Umbilical cord (tissue), 1 donor: ENCODE measurements at regions not wholly inside any gene's neighbourhood (a gene's known extent, or its start where the extent isn't known, plus 50 kb on each side); places are given as distances from the start of the nearest gene placed in this dataset.
"Not testable (repeated sequence)": the region's sequence is repeated elsewhere in the genome, so short reads cannot be mapped to it uniquely, and the experiment has no call there.

Experiments
- DNase-seq: peaks from one replicate; pipeline ENCODE4 v3.0.0-alpha.2; 2015; ENCODE audit warnings: low spot score

GRCh38 chr4:81724925-81725329, 253.2 kb upstream of the RASGEF1B start:
- DNase-seq = no peak

GRCh38 chr4:81723927-81724587, 252.3 kb upstream of the RASGEF1B start:
- no peak for DNase-seq

GRCh38 chr4:81723019-81723884, 251.5 kb upstream of the RASGEF1B start:
- DNase-seq = peak; percentile 67

- DNase-seq = peak; percentile 45
Observed at GRCh38 chr4:81722290-81722851, 250.7 kb upstream of the RASGEF1B start.

GRCh38 chr4:81715757-81716156, 244.1 kb upstream of the RASGEF1B start:
- no peak for DNase-seq

GRCh38 chr4:81715357-81715756, 243.7 kb upstream of the RASGEF1B start:
- DNase-seq = not testable (repeated sequence)

GRCh38 chr4:81714291-81714690, 242.6 kb upstream of the RASGEF1B start:
- DNase-seq = no peak

- no peak for DNase-seq
Observed at GRCh38 chr4:81712714-81713113, 241.0 kb upstream of the RASGEF1B start.

- DNase-seq = peak; percentile 70
Observed at GRCh38 chr4:81704461-81704860, 232.8 kb upstream of the RASGEF1B start.

GRCh38 chr4:81700189-81700588, 228.5 kb upstream of the RASGEF1B start:
- DNase-seq = no peak

- DNase-seq = no peak
Observed at GRCh38 chr4:81698538-81699296, 227.0 kb upstream of the RASGEF1B start.

- DNase-seq = no peak
Observed at GRCh38 chr4:81694176-81694913, 222.6 kb upstream of the RASGEF1B start.

GRCh38 chr4:81690871-81691270, 219.2 kb upstream of the RASGEF1B start:
- no peak for DNase-seq

GRCh38 chr4:81688085-81688484, 216.4 kb upstream of the RASGEF1B start:
- DNase-seq = peak; percentile 35

GRCh38 chr4:81687471-81687870, 215.8 kb upstream of the RASGEF1B start:
- DNase-seq = no peak

- no peak for DNase-seq
Observed at GRCh38 chr4:81685104-81685503, 213.4 kb upstream of the RASGEF1B start.

- no peak for DNase-seq
Observed at GRCh38 chr4:81684352-81684751, 212.6 kb upstream of the RASGEF1B start.

GRCh38 chr4:81682492-81682891, 210.8 kb upstream of the RASGEF1B start:
- no peak for DNase-seq

GRCh38 chr4:81679315-81679714, 207.6 kb upstream of the RASGEF1B start:
- DNase-seq = no peak

- DNase-seq = peak; percentile 91
Observed at GRCh38 chr4:81678801-81679200, 207.1 kb upstream of the RASGEF1B start.

GRCh38 chr4:81676537-81676936, 204.8 kb upstream of the RASGEF1B start:
- DNase-seq = peak; percentile 93
